HG03095 (cell line): ENCODE measurements at regions not wholly inside any gene's neighbourhood (a gene's known extent, or its start where the extent isn't known, plus 50 kb on each side); places are given as distances from the start of the nearest gene placed in this dataset.
A peak's percentile ranks its signal among the peaks of the same experiment; 100 is the strongest.
"Not testable (repeated sequence)": the region's sequence is repeated elsewhere in the genome, so short reads cannot be mapped to it uniquely, and the experiment has no call there.

ENCODE experiments used
- ATAC-seq: cut with Tn5 transposase; IDR thresholded peaks from one replicate; pipeline ENCODE4 v1.9.1; 2021; ENCODE audit warnings: moderate library complexity; ENCODE audit not compliant: unreplicated experiment

DNA sequence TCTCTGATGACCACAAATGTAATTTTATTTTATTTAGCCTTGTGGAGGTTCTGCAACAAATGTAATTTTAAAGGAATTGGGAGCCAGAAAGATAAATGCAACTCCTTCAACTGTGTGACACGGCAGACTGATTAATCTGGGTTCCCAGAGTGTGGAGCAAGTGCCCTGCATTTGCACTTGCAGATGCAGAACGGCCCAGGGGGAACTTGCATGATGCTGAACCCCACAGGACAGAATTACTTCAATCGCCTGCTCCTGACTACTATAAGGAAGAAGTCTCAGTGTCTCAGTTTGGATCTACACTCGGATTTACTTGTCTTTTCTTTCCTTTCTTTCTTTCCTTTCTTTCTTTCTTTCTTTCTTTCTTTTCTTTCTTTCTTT, 107.2 kb upstream of the ACBD5 start:
- ATAC-seq: not testable (repeated sequence)

GRCh38 chr10:27345455-27345920, 104.9 kb upstream of the ACBD5 start:
- peak; percentile 62 for ATAC-seq

- peak; percentile 50 for ATAC-seq
Measured at GRCh38 chr10:27344568-27345454, 104.2 kb upstream of the ACBD5 start.

- no peak for ATAC-seq
Measured at GRCh38 chr10:27341001-27341400, 100.4 kb upstream of the ACBD5 start.

DNA sequence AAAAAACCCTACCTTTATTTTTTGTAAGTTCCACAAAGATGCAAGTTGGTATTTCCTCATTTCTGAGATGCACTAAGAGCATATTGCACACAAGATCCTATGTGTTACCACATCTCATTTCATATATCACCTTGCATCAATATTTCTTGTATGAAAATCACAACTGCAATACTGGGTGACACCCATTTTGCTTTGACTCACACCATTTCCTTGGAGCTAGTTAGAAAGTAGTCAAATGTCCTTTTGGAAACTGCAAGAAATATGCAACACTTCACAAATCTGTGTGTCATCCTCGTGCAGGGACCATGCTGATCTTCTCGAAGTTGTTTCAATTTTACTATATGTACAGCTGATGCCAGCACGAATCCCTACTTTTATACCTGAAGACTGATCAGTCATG, 94.6 kb upstream of the ACBD5 start:
- ATAC-seq: not testable (repeated sequence)

- ATAC-seq: no peak
Measured at GRCh38 chr10:27330074-27330473, 89.5 kb upstream of the ACBD5 start.

DNA sequence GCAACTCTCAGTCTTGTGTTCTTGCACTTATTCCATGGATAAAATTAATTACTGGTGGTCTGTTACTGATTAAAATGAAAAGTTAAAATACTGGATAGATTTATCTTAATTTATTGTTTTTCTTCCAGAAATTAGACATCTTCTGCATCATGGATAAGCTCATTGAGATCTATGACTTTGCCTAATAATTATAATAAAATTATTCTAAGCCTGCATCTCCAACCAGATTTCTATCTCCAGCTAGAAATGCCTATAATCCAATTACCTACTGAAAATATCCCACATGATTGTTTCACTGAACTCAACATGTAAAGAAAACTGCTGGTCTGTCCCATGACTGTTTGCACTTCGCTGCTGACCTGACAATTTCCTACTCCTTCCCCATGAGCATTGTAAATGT, 88.3 kb upstream of the ACBD5 start:
- no peak for ATAC-seq

DNA sequence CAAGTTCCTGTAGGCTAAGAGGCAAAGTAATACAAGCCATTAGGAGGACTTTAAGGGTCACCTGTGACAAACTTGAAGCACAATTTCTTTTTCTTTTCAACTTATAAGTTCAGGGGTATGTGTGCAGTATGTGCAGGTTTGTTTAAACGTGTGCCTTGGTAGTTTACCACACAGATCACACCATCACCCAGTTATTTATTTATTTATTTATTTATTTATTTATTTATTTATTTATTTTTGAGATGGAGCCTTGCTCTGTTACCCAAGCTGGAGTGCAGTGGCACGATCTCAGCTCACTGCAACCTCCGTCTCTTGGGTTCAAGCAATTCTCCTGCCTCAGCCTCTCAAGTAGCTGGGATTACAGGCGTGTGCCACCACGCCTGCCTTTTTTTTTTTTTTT, 86.2 kb upstream of the ACBD5 start:
- not testable (repeated sequence) for ATAC-seq

DNA sequence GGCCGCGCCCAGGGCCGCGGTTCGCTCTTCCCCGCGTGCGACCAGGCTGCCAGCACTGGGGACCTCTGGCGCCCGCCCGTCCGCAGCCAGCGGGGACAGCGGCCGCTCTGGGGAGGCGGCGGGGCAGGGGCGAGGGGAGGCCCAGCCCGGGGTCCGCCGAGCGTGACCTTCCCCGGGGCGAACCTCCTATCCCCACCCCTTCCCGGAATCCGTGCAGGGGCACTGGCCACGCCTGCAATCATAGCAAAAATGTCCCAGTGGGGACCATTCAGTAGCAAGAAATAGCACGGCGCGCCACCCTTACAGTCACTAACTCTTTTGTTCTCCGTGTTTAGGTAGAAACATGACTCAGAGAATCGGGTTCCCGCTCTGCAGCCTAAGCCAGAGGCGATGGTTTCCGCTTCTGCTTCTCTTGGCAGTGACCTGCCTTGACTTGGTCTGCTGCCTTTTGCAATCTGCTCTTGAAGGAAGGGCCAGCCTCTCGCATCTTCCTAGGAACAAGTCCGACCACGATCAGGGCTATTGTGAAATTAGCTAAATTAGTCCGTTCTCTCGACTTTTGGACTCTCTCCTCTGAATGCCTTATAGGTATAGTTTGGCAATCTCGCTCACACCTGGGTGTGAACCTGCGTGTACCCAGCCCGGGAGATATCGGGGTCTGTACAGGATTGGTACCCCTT, 79.3 kb upstream of the ACBD5 start:
- ATAC-seq: peak; percentile 76

DNA sequence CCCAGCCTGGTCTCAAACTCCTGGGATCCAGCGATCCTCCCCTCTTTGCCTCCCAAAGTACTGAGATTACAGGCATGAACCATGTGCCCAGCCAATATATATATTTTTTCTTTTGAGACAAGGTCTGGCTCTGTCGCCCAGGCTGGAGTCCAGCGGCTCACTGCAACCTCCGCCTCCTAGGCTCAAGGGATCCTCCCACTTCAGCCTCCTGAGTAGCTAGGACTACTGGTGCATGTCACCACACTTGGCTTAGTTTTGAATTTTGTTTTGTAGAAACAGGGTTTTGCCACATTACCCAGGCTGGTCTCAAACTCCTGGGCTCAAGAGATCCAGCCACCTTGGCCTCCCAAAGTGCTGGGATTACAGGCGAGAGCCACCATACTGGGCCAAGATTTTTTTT, 78.5 kb upstream of the ACBD5 start:
- not testable (repeated sequence) for ATAC-seq

DNA sequence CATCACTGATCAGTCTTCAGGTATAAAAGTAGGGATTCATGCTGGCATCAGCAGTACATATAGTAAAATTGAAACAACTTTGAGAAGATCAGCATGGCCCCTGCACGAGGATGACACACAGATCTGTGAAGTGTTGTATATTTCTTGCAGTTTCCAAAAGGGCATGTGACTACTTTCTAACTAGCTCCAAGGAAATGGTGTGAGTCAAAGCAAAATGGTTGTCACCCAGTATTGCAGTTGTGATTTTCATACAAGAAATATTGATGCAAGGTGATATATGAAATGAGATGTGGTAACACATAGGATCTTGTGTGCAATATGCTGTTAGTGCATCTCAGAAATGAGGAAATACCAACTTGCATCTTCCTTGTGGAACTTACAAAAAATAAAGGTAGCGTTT, 74.5 kb upstream of the ACBD5 start:
- ATAC-seq: not testable (repeated sequence)

DNA sequence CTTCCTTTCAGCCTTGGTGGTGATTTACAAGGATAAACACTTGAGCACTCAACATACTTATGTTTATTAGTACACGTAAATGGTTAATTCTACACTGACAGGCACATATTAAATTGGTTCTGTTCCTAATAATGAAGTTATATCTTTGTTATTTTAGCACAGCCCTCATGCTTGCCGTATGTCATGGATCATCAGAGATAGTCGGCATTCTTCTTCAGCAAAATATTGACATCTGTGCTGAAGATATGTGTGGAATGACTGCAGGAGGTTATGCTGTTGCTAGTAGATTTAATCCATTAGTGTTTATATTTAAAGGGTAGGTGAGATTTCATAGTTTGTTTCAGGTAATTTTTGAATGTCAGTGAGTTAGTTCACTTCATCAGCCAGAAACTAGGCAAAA, 73.0 kb upstream of the ACBD5 start:
- ATAC-seq: not testable (repeated sequence)

DNA sequence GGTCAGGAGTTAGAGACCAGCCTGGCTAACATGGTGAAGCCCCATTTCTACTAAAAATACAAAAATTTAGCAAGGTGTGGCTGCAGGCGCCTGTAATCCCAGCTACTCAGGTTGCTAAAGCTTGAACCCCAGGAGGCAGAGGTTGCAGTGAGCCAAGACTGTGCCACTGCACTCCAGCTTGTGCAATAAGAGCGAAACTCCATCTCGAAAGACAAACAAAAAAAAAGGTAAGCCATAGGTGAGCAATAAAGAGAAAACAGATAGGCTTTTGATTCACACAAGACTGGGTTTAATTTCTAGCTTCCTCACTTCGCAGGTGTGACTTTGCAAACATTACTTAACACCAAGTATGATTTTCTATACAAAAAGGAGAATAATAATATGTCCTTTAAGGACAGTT, 72.3 kb upstream of the ACBD5 start:
- no peak for ATAC-seq

DNA sequence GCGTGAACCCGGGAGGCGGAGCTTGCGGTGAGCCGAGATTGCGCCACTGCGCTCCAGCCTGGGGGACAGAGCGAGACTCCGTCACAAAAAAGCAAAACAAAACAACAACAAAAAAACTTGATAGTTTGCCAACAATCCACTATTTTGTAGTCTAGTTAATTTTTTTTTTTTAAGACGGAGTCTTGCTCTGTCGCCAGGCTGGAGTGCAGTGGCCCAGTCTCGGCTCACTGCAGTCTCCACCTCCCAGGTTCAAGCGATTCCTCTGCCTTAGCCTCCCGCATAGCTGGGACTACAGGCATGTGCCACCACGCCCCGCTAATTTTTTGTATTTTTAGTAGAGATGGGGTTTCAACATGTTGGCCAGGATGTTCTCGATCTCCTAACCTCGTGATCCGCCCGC, 71.2 kb upstream of the ACBD5 start:
- ATAC-seq: not testable (repeated sequence)

GRCh38 chr10:27298522-27298850, 57.9 kb upstream of the ACBD5 start:
- not testable (repeated sequence) for ATAC-seq

DNA sequence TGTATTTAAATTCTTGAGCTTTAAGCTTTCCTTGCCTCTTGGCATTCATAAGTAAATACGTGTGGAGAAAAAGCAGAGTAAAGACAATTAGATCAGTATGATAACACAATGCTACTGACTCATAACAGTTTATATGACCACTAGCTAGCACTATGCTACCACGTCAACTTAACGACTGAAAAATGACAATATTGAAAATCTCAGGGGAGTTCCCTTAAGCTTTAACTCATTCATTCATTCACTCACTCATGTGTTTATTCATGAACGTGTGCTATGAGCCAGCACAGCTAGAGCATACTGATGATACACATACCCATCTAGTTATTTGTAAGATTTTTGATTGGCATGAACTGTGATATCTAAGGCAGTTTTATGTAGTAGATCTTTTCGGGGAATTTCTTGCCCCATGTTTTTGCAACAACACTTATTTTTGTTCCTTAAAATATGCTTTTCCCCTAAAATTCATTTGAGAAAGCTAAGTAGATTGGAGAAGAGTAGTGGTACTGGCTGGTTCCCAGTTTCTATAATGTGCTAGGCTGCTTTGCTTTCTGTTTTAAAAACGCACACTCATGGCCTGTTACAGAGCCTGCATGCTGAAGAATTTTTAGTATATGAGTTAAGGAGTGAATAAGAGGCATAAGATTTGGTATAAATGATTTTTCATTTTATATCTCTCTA, 57.4 kb upstream of the ACBD5 start:
- ATAC-seq: no peak

- ATAC-seq: not testable (repeated sequence)
Measured at GRCh38 chr10:27296285-27296684, 55.7 kb upstream of the ACBD5 start.

DNA sequence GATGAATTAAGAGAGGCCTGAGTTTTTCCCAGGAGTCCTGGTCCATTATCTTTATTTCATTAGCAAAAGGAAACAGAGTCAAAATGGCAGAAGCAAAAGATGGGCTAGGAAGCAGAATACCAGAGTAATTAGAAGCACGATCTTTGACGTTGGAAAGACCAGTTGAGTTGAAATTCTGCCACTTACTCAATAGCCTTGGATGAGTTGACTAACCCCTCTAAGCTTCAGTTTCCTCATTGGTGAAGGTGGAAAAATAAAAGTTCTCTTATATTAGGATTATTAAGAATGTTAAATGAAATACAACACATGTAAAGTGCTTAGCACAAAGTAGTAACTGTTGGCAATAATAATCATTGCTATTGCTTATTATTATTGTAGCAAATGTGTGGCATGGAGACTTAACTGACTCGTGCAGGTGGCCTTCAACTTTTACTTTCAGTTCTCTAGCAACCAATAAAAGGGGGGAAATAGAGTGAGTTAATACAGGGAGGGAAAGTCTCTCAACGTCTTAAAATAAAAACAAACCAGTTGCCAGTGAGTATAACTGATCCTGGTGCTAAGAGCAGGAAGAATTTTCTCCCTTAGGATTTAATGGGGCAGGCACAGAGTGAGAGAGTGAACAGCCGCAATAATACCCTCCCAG, 50.8 kb upstream of the ACBD5 start:
- ATAC-seq: peak; percentile 81
